ENCODE measurements at regions not wholly inside any gene's neighbourhood (a gene's known extent, or its start where the extent isn't known, plus 50 kb on each side); places are given as distances from the start of the nearest gene placed in this dataset.

- TF ChIP-seq CTCF (IDR thresholded peaks at IDR 0.05; ENCODE audit: low read depth, low read length, poor library complexity, severe bottlenecking) (no peak), EZH2phosphoT487 (IDR thresholded peaks at IDR 0.05; ENCODE audit: borderline replicate concordance, low read length) (no peak)
Observed at GRCh38 chr15:39273717-39274411, 307.0 kb upstream of the THBS1 start.
